Parathyroid adenoma (tissue), 2 donors: ENCODE measurements at regions not wholly inside any gene's neighbourhood (a gene's known extent, or its start where the extent isn't known, plus 50 kb on each side); places are given as distances from the start of the nearest gene placed in this dataset.

Source experiments
- H2AFZ ChIP-seq: fragments of 300-600 bp; sonication (generic); one replicate; pipeline ENCODE4 v1.7.0; 2017; ENCODE audit warnings: antibody characterized with exemption, mild to moderate bottlenecking
- H3K27ac ChIP-seq: fragments of 300-600 bp; sonication (generic); one replicate; pipeline ENCODE4 v1.7.0; 2017
- H3K27me3 ChIP-seq: fragments of 300-600 bp; sonication (generic); one replicate; pipeline ENCODE4 v1.7.0; 2017; ENCODE audit warnings: low read length; ENCODE audit not compliant: control insufficient read depth, insufficient read depth
- H3K36me3 ChIP-seq: fragments of 300-600 bp; sonication (generic); one replicate; pipeline ENCODE4 v1.7.0; 2017; ENCODE audit warnings: low read length; ENCODE audit not compliant: control insufficient read depth, insufficient read depth
- H3K4me1 ChIP-seq: fragments of 300-600 bp; sonication (generic); one replicate; pipeline ENCODE4 v1.7.0; 2017; ENCODE audit warnings: control low read depth
- H3K4me2 ChIP-seq: fragments of 300-600 bp; sonication (generic); one replicate; pipeline ENCODE4 v1.7.0; 2017; ENCODE audit warnings: low read length
- H3K4me3 ChIP-seq: fragments of 300-600 bp; sonication (generic); one replicate; pipeline ENCODE4 v1.7.0; 2017; ENCODE audit warnings: low read depth, low read length
- H3K79me2 ChIP-seq: fragments of 300-600 bp; sonication (generic); one replicate; pipeline ENCODE4 v1.7.0; 2017; ENCODE audit warnings: control low read depth
- H3K9ac ChIP-seq: fragments of 300-600 bp; sonication (generic); one replicate; pipeline ENCODE4 v1.7.0; 2017; ENCODE audit warnings: mild to moderate bottlenecking
- H3K9me3 ChIP-seq: fragments of 300-600 bp; sonication (generic); one replicate; pipeline ENCODE4 v1.7.0; 2017; ENCODE audit warnings: low read length; ENCODE audit not compliant: control insufficient read depth
- CTCF ChIP-seq: fragments of 300-600 bp; sonication (generic); IDR thresholded peaks from one replicate; pipeline ENCODE4 v1.7.0; 2017; ENCODE audit warnings: antibody characterized with exemption, mild to moderate bottlenecking
- donor health status: primary hyperparathyroidism.

DNA sequence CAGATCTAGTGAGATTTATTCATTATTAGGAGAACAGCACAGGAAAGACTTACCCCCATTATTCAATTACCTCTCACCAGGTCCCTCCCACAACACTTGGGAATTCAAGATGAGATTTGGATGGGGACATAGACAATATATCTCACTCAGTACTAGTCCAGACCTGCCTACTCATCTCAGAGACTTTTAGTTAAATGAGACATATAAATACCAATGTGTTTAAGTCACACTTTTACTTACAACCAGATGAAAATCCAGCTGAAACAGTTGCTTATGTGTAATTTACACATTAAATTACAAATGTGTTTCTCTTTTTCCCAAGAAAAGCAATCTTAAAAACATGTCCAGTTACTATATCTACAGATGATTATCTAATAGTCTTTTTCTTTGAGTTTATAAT, 1145.6 kb downstream of the KCNT2 start:
- Histone ChIP-seq H3K4me1 (no peaks in the 10 kb centered on the region), H3K9me3 (no peaks in the 10 kb centered on the region), H3K9ac (no peak overlapping the region), H3K27ac (no peak overlapping the region), H3K36me3 (no peaks in the 10 kb centered on the region), H2AFZ (no peak overlapping the region), H3K79me2 (no peaks in the 10 kb centered on the region), H3K27me3 (no peaks in the 10 kb centered on the region), H3K4me2 (no peak overlapping the region), H3K4me3 (no peak overlapping the region)
- TF ChIP-seq CTCF, result no peak

DNA sequence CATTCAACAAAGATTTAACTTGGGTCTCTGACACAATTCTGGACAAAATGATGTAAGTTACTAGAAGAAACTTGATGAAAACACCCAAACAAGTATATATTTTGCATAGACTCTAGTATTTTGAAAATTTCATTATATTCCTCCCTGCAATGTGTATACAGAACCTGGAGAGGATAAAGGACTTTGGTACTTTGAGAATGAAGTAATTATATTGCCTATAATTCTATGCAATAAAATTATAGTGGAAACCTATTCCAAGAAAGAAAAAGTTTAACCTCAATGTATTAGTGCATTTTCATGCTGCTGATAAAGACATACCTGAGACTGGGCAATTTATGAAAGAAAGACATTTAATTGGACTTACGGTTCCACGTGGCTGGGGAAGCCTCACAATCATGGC, 1146.1 kb downstream of the KCNT2 start:
- H3K27ac ChIP-seq, result no peak overlapping the region
- no peaks in the 10 kb centered on the region for H3K4me1 ChIP-seq
- TF ChIP-seq CTCF, result no peak

DNA sequence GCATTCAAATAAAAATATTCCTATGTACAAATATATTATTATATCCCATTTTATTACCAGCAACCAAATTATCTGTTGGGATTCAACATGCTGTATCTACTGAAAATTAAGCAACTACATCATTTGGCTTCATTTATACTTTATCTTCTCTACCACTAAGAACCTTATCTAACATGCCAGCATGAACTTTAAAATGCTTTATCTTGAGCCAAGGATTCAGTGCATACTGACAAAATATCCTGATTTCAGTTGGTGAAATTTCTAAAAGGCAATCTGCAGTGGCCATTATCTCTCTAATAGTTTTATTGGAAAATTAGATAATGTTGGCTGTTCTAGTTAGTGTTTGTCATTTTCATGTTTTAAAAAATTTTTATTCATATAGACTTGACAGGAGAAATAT, 1149.9 kb downstream of the KCNT2 start:
- H3K36me3 ChIP-seq, result no peaks in the 10 kb centered on the region
- no peaks in the 10 kb centered on the region for H3K27me3 ChIP-seq
- no peak for TF ChIP-seq CTCF
- H3K79me2 ChIP-seq, result no peaks in the 10 kb centered on the region
- H3K27ac ChIP-seq, result no peak overlapping the region
- H2AFZ ChIP-seq, result no peak overlapping the region
- H3K9me3 ChIP-seq, result no peaks in the 10 kb centered on the region
- no peak overlapping the region for H3K9ac ChIP-seq
- H3K4me3 ChIP-seq, result no peak overlapping the region
- H3K4me1 ChIP-seq, result no peaks in the 10 kb centered on the region
- H3K4me2 ChIP-seq, result no peak overlapping the region

More for the DNA sequence above, 1146.1 kb downstream of the KCNT2 start:
- Histone ChIP-seq H3K9me3 (no peaks in the 10 kb centered on the region), H3K4me3 (no peak overlapping the region), H3K36me3 (no peaks in the 10 kb centered on the region), H2AFZ (no peak overlapping the region), H3K9ac (no peak overlapping the region), H3K4me2 (no peak overlapping the region), H3K79me2 (no peaks in the 10 kb centered on the region), H3K27me3 (no peaks in the 10 kb centered on the region)

DNA sequence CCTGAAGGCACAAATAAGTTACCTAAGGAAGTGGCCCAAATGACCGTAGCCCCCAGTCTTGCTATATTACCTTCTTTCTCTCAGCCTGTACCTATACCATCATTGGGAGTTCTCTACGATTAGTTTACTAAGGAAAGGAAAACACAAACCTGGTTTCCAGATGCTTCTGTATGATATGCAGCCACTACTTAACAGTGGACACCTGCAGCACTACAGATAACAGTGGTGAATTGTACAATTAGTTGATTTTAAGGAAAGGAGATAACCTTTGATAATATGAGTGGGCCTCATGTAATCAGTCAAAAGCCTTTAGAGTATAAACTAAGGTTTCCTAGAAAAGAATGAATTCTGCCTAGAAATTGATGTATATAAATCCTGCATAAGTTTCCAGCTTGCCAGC, 1157.4 kb downstream of the KCNT2 start:
- H3K79me2 ChIP-seq, result no peaks in the 10 kb centered on the region
- H3K27ac ChIP-seq, result no peak overlapping the region
- no peak overlapping the region for H3K9ac ChIP-seq
- no peaks in the 10 kb centered on the region for H3K27me3 ChIP-seq
- no peaks in the 10 kb centered on the region for H3K36me3 ChIP-seq
- H3K4me2 ChIP-seq, result no peak overlapping the region
- H3K4me3 ChIP-seq, result no peak overlapping the region
- no peak overlapping the region for H2AFZ ChIP-seq
- no peaks in the 10 kb centered on the region for H3K4me1 ChIP-seq
- no peaks in the 10 kb centered on the region for H3K9me3 ChIP-seq
- TF ChIP-seq CTCF, result no peak

DNA sequence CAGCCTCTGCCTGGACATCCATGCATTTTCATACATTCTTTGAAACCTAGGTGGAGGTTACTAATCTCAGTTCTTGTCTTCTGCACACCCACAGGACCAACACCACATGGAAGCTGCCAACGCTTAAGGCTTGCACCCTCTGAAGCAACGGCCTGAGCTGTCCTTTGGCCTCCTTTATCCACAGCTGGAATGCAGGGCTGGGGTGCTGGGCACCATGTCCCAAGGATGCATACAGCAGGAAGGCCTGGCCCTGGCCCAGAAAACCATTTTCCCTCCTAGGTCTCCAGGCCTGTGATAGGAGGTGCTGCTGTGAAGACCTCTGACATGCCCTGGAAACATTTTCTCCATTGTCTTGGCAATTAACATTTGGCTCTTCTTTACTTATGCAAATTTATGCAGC, 1168.6 kb downstream of the KCNT2 start:
- no peak for TF ChIP-seq CTCF
- no peaks in the 10 kb centered on the region for H3K79me2 ChIP-seq
- H3K9me3 ChIP-seq, result no peaks in the 10 kb centered on the region
- no peaks in the 10 kb centered on the region for H3K4me1 ChIP-seq
- H3K27ac ChIP-seq, result no peak overlapping the region
- no peak overlapping the region for H3K4me2 ChIP-seq
- H3K27me3 ChIP-seq, result no peaks in the 10 kb centered on the region
- no peak overlapping the region for H3K9ac ChIP-seq
- no peaks in the 10 kb centered on the region for H3K36me3 ChIP-seq
- H3K4me3 ChIP-seq, result no peak overlapping the region
- no peak overlapping the region for H2AFZ ChIP-seq
